IMR-90 (cell line): ENCODE measurements at regions not wholly inside any gene's neighbourhood (a gene's known extent, or its start where the extent isn't known, plus 50 kb on each side); places are given as distances from the start of the nearest gene placed in this dataset.

Source experiments
- ATAC-seq: fragments of 200-7000 bp; cut with Tn5 transposase; 2 replicates; pipeline ENCODE4 v1.9.1; 2020; ENCODE audit warnings: low read depth, mild to moderate bottlenecking, moderate library complexity
- BruUV-seq: library from RNA; stranded (reverse); fragments of 400-500 nt; replicated peaks from 2 replicates; lab custom pipeline; 2021; lab: Mats Ljungman, UMichigan
- CTCF ChIA-PET: fragments of 300-600 bp; formaldehyde crosslinking; extraction: SDS; loops from one replicate; lab custom pipeline; 2021; ENCODE audit warnings: antibody characterized with exemption; lab: Yijun Ruan, JAX
- POLR2A ChIA-PET: fragments of 300-600 bp; sonication (Branson Sonifier 250); formaldehyde crosslinking; loops from one replicate; lab custom pipeline; 2022; ENCODE audit warnings: antibody characterized with exemption; ENCODE audit not compliant: unreplicated experiment; lab: Charles Lee
- DNase-seq: peaks from one replicate; pipeline ENCODE4 v3.0.0; 2013
- H2AFZ ChIP-seq: replicated peaks from 2 replicates; pipeline ENCODE3; 2013; ENCODE audit warnings: low read length, mild to moderate bottlenecking; ENCODE audit not compliant: poor library complexity
- H2AK5ac ChIP-seq: 2 replicates; pipeline ENCODE4 v1.6.1; 2013; ENCODE audit warnings: low read depth, low read length, inconsistent platforms
- H2AK9ac ChIP-seq: replicated peaks from 2 replicates; pipeline ENCODE3; 2013; ENCODE audit warnings: mild to moderate bottlenecking, low read depth, low read length, moderate library complexity; ENCODE audit not compliant: poor library complexity
- H2BK120ac ChIP-seq: 2 replicates; pipeline ENCODE4 v1.6.1; 2013; ENCODE audit warnings: low read depth, low read length, inconsistent platforms
- H2BK15ac ChIP-seq: 3 replicates; pipeline ENCODE4 v1.6.1; 2013; ENCODE audit warnings: low read depth, low read length, inconsistent platforms
- H2BK20ac ChIP-seq: 2 replicates; pipeline ENCODE4 v1.6.1; 2013; ENCODE audit warnings: low read depth, mild to moderate bottlenecking, inconsistent platforms, low read length, moderate library complexity
- H2BK5ac ChIP-seq: 2 replicates; pipeline ENCODE4 v1.6.1; 2013; ENCODE audit warnings: mild to moderate bottlenecking, low read depth, low read length, inconsistent platforms; ENCODE audit not compliant: poor library complexity, severe bottlenecking
- H3K14ac ChIP-seq: replicated peaks from 2 replicates; pipeline ENCODE4 v1.6.1; 2013; ENCODE audit warnings: low read depth, low read length, inconsistent platforms
- H3K18ac ChIP-seq: 2 replicates; pipeline ENCODE4 v1.6.1; 2013; ENCODE audit warnings: low read depth, low read length, control low read depth
- H3K23ac ChIP-seq: 2 replicates; pipeline ENCODE4 v1.6.1; 2013; ENCODE audit warnings: low read depth, low read length, inconsistent platforms
- H3K27ac ChIP-seq: 2 replicates; pipeline ENCODE4 v1.5.1; 2013; ENCODE audit warnings: mild to moderate bottlenecking, control low read depth, low read length; ENCODE audit not compliant: insufficient read depth
- H3K27me3 ChIP-seq: 2 replicates; pipeline ENCODE4 v1.6.1; 2013; ENCODE audit warnings: low read length; ENCODE audit not compliant: control insufficient read depth, insufficient read depth
- H3K36me3 ChIP-seq: 2 replicates; pipeline ENCODE4 v1.6.1; 2013; ENCODE audit warnings: low read length, mixed read lengths; ENCODE audit not compliant: control insufficient read depth, insufficient read depth
- H3K4ac ChIP-seq: 2 replicates; pipeline ENCODE4 v1.6.1; 2013; ENCODE audit warnings: low read depth, low read length, inconsistent platforms
- H3K4me1 ChIP-seq: 2 replicates; pipeline ENCODE4 v1.6.1; 2013; ENCODE audit warnings: low read length, mixed read lengths; ENCODE audit not compliant: control insufficient read depth, insufficient read depth
- H3K4me2 ChIP-seq: 2 replicates; pipeline ENCODE4 v1.6.1; 2013; ENCODE audit warnings: low read depth, mild to moderate bottlenecking, control low read depth, low read length, moderate library complexity
- H3K4me3 ChIP-seq: 2 replicates; pipeline ENCODE4 v1.5.1; 2013; ENCODE audit warnings: low read depth, mild to moderate bottlenecking, control low read depth, low read length, moderate library complexity; ENCODE audit not compliant: insufficient read depth
- H3K56ac ChIP-seq: 2 replicates; pipeline ENCODE4 v1.6.1; 2013; ENCODE audit warnings: low read length, inconsistent platforms; ENCODE audit not compliant: insufficient read depth; ENCODE audit errors: extremely low read depth
- H3K79me1 ChIP-seq, 2 experiments: 2 replicates each; pipeline ENCODE4 v1.6.1; 2013; ENCODE audit warnings: low read length in 2 of 2, inconsistent platforms in 1 of 2, low read depth in 1 of 2
- H3K9ac ChIP-seq: 2 replicates; pipeline ENCODE4 v1.6.1; 2013; ENCODE audit warnings: low read depth, low read length, control low read depth
- H3K9me1 ChIP-seq: 2 replicates; pipeline ENCODE4 v1.6.1; 2013; ENCODE audit warnings: low read length, inconsistent platforms; ENCODE audit not compliant: insufficient read depth
- H3K9me3 ChIP-seq: 2 replicates; pipeline ENCODE4 v1.6.1; 2013; ENCODE audit warnings: low read length; ENCODE audit not compliant: control insufficient read depth, insufficient read depth
- H4K20me1 ChIP-seq: 2 replicates; pipeline ENCODE4 v1.6.1; 2013; ENCODE audit warnings: low read length, inconsistent platforms; ENCODE audit not compliant: insufficient read depth
- H4K5ac ChIP-seq: 2 replicates; pipeline ENCODE4 v1.6.1; 2013; ENCODE audit warnings: mild to moderate bottlenecking, low read depth, low read length, control low read depth
- H4K8ac ChIP-seq, 2 experiments: 2 replicates each; pipeline ENCODE4 v1.6.1; 2013; ENCODE audit warnings: low read depth in 2 of 2, low read length in 2 of 2, control low read depth in 1 of 2, inconsistent platforms in 1 of 2
- H4K91ac ChIP-seq: 2 replicates; pipeline ENCODE4 v1.6.1; 2013; ENCODE audit warnings: low read depth, low read length, inconsistent platforms; ENCODE audit not compliant: insufficient read depth
- BHLHE40 ChIP-seq: fragments of 150-350 bp; IDR thresholded peaks from 2 replicates; pipeline ENCODE4 v1.6.1; 2016; ENCODE audit warnings: mild to moderate bottlenecking, low read depth, low read length
- FOS ChIP-seq: fragments of 150-350 bp; IDR thresholded peaks from 2 replicates; pipeline ENCODE4 v1.6.1; 2016; ENCODE audit warnings: low read depth, low read length
- MAZ ChIP-seq: IDR thresholded peaks from 2 replicates; pipeline ENCODE4 v1.6.1; 2012; ENCODE audit warnings: low read depth, mild to moderate bottlenecking, low read length, improper control_type of control experiment, moderate library complexity, borderline replicate concordance
- RAD21 ChIP-seq: IDR thresholded peaks from 2 replicates; pipeline ENCODE4 v1.6.1; 2012; ENCODE audit warnings: low read length, improper control_type of control experiment
- WGBS, 2 experiments: methylation state at CpG; one replicate each; pipeline versions ENCODE4 v1.1.5 to v1.1.7; 2013; ENCODE audit warnings: missing lambda C conversion rate in 2 of 2; ENCODE audit not compliant: insufficient read length in 1 of 2; ENCODE audit errors: extremely low coverage in 2 of 2; 5-methylcytosine and 5-hydroxymethylcytosine counted together
- dilution Hi-C: fragments of 300-500 bp; cut with HindIII; formaldehyde crosslinking; loops from one replicate; pipeline ENCODE4 v1.14.3; 2018; ENCODE audit warnings: low sequenced_read_pairs; ENCODE audit not compliant: unreplicated experiment
- in situ Hi-C: fragments of 300-500 bp; cut with MboI; formaldehyde crosslinking; loops from 3 replicates; pipeline ENCODE4 v1.14.3; 2019; ENCODE audit warnings: low sequenced_read_pairs, inconsistent platforms, mixed read lengths
- intact Hi-C: fragments of 100-400 bp; cut with micrococcal nuclease; formaldehyde crosslinking; loops from 2 replicates; pipeline ENCODE4 v1.10.0; 2022
- TF ChIP-seq, protein P1 (sequence below): fragments of 150-350 bp; IDR thresholded peaks from 2 replicates; pipeline ENCODE4 v1.6.1; 2017; ENCODE audit warnings: mild to moderate bottlenecking, antibody characterized with exemption, low read length, low read depth
- TF ChIP-seq, protein P2 (sequence below): conservative IDR thresholded peaks from 2 replicates; pipeline ENCODE4 v1.5.1; 2012; ENCODE audit warnings: mild to moderate bottlenecking, low read depth, low read length, improper control_type of control experiment
- TF ChIP-seq, protein P3 (sequence below): fragments of 150-350 bp; IDR thresholded peaks from 2 replicates; pipeline ENCODE4 v1.6.1; 2016; ENCODE audit warnings: low read depth, mild to moderate bottlenecking, low read length, moderate library complexity, borderline replicate concordance

DNA sequence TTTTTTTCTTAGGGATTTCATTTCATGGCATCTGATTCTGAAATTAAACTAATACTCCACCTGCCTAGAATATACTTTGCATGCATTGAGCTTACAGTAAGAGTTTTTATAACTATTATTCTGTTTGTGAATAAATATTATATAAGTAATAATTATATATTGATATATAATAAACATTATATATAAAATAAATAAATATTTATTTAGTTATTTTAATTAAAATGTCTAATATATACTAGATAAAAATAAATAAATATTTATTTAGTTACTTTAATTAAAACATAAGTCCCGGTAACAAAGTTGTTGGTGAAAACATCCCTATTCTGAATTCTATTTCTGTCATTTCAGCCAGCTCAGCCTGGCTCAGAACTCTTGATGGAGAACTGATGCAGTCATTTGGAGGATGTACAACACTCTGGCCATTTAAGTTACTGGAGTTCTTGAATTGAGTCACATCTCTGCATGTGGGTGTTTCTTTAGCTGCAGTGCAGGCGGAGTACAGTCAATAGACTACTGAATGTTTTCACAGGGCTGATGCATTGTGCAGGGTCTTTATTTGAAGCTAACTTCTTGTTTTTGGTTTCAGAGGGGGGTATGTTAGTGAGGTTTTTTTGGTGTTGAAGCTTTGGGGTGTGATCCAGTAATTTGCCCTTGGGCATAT, 508.9 kb upstream of the ADGRB3 start:
- H3K56ac ChIP-seq, result no peak overlapping the region
- CTCF ChIA-PET, result interaction anchor here (0.6 kb wide), 1 partner anchor 48 kb away, joined by 3 read pairs; no protein-coding TSS in a partner anchor
- no peak overlapping the region for H4K8ac ChIP-seq
- no peak overlapping the region for H3K27ac ChIP-seq
- H4K20me1 ChIP-seq, result no peaks in the 10 kb centered on the region
- intact Hi-C loops, result no loop called here
- H2AK9ac ChIP-seq, result no peak overlapping the region
- peaks cover 4% of the 10 kb centered on the region; the same call in 1 of the 2 replicates for H3K9me3 ChIP-seq
- H3K9ac ChIP-seq, result no peak overlapping the region
- H4K5ac ChIP-seq, result no peak overlapping the region
- H2BK20ac ChIP-seq, result no peak overlapping the region
- no peak overlapping the region for H3K4ac ChIP-seq
- no peaks in the 10 kb centered on the region for H3K79me1 ChIP-seq
- BruUV-seq, result no TSS peak
- TF ChIP-seq BHLHE40 (no peak), FOS (no peak), RAD21 (no peak), MAZ (no peak)
- TF ChIP-seq, protein P1, sequence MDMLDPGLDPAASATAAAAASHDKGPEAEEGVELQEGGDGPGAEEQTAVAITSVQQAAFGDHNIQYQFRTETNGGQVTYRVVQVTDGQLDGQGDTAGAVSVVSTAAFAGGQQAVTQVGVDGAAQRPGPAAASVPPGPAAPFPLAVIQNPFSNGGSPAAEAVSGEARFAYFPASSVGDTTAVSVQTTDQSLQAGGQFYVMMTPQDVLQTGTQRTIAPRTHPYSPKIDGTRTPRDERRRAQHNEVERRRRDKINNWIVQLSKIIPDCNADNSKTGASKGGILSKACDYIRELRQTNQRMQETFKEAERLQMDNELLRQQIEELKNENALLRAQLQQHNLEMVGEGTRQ, result no peak
- TF ChIP-seq, protein P2, sequence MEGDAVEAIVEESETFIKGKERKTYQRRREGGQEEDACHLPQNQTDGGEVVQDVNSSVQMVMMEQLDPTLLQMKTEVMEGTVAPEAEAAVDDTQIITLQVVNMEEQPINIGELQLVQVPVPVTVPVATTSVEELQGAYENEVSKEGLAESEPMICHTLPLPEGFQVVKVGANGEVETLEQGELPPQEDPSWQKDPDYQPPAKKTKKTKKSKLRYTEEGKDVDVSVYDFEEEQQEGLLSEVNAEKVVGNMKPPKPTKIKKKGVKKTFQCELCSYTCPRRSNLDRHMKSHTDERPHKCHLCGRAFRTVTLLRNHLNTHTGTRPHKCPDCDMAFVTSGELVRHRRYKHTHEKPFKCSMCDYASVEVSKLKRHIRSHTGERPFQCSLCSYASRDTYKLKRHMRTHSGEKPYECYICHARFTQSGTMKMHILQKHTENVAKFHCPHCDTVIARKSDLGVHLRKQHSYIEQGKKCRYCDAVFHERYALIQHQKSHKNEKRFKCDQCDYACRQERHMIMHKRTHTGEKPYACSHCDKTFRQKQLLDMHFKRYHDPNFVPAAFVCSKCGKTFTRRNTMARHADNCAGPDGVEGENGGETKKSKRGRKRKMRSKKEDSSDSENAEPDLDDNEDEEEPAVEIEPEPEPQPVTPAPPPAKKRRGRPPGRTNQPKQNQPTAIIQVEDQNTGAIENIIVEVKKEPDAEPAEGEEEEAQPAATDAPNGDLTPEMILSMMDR, result no peak
- TF ChIP-seq, protein P3, sequence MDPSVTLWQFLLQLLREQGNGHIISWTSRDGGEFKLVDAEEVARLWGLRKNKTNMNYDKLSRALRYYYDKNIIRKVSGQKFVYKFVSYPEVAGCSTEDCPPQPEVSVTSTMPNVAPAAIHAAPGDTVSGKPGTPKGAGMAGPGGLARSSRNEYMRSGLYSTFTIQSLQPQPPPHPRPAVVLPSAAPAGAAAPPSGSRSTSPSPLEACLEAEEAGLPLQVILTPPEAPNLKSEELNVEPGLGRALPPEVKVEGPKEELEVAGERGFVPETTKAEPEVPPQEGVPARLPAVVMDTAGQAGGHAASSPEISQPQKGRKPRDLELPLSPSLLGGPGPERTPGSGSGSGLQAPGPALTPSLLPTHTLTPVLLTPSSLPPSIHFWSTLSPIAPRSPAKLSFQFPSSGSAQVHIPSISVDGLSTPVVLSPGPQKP, result no peak
- no peak overlapping the region for H3K4me3 ChIP-seq
- DNase-seq (no peak), ATAC-seq (no peak)
- no peak overlapping the region for H3K4me2 ChIP-seq
- no peak overlapping the region for H2BK120ac ChIP-seq
- H3K18ac ChIP-seq, result no peak overlapping the region
- H3K23ac ChIP-seq, result no peak overlapping the region
- dilution Hi-C loops, result no loop called here
- no peak overlapping the region for H2AFZ ChIP-seq
- H2BK15ac ChIP-seq, result no peak overlapping the region
- POLR2A ChIA-PET, result no interaction called here
- no peaks in the 10 kb centered on the region for H3K9me1 ChIP-seq
- no peak overlapping the region for H2BK5ac ChIP-seq
- H3K27me3 ChIP-seq, result no peaks in the 10 kb centered on the region
- in situ Hi-C loops, result no loop called here
- H3K14ac ChIP-seq, result no peak overlapping the region
- no peaks in the 10 kb centered on the region for H3K4me1 ChIP-seq
- H2AK5ac ChIP-seq, result no peak overlapping the region
- H4K91ac ChIP-seq, result no peak overlapping the region
- WGBS, 2 experiments, result no CpG with 5 or more reads among the region's 2 CpGs
- no peaks in the 10 kb centered on the region for H3K36me3 ChIP-seq
